NCI-H226 (cell line): ENCODE measurements at regions not wholly inside any gene's neighbourhood (a gene's known extent, or its start where the extent isn't known, plus 50 kb on each side); places are given as distances from the start of the nearest gene placed in this dataset.
A peak's percentile ranks its signal among the peaks of the same experiment; 100 is the strongest.

Experiments
- DNase-seq: peaks from one replicate; pipeline ENCODE4 v3.0.0-alpha.2; 2015

DNA sequence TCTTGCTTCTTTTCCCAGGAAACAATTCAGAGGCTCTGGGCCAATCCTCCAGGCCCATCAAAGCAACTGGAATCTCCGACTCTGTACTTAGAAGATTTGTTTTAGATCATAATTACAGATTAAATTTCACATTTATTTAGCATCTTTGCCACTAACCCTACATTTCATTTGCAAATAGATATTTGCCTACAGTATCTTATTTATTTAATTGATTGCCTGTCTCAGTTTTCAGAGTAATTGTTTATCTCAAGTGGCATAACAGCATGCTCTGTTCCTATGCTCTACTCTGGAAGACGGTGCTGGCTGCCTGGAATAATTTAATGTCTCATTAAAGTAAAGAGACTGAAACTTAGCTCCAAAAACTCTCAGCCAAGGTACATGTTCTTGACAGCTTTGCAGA, 213.4 kb downstream of the HNMT start:
- no peak for DNase-seq

DNA sequence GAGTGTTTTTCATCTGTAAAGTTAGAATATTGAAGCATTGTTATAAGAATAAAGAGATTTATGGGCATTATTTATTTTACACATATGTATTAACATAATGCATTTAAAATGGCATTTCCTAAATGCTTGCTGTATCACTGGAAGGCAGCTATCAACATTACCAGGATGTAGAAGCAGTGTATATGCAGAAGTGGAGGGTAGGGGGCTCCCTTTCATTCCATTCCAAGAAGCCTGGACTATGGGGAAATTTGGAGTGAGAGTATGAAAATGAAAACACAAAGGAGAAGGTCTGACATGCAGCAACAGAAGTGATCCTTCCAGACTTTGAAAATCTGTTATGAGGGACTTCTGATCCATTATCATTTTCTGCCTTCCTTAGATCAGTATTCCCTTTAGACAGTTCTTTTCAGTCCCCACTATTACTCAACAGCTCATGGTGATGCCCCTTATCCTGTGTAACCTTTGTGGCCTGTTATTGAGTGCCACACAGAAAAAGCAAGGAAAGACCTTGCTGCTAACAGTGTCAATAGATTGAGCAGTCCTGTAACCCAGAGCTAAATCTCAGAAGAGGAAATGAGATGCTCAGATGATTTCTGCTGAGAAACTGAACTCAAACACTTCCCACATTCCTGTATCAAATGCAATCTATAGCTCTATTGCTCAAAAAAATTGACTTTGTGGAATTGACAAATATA, 216.6 kb downstream of the HNMT start:
- DNase-seq = no peak

- DNase-seq = no peak
Observed at GRCh38 chr2:138182250-138182936, 218.1 kb downstream of the HNMT start.

DNA sequence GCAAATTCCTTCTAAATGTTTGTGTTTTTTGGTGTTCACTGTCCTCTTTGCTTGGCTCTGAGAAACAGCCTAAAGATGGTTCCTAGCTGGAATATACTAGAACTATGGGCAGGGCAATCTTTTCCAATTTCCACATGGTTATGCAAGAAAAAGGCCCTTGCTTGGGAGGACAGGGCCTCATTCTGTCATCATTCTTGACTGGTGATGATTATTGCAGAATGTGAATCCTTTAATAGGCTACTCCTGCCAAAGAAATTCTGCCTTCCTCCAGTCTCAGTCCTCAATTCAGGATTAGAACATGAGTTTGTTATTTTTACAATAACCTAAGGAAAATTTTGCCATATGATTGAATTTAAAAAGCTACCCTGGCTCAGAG, 218.7 kb downstream of the HNMT start:
- no peak for DNase-seq

- DNase-seq = no peak
Observed at GRCh38 chr2:138183705-138184104, 219.4 kb downstream of the HNMT start.

GRCh38 chr2:138184428-138184827, 220.2 kb downstream of the HNMT start:
- DNase-seq = no peak

- no peak for DNase-seq
Observed at GRCh38 chr2:138185827-138186226, 221.6 kb downstream of the HNMT start.

DNA sequence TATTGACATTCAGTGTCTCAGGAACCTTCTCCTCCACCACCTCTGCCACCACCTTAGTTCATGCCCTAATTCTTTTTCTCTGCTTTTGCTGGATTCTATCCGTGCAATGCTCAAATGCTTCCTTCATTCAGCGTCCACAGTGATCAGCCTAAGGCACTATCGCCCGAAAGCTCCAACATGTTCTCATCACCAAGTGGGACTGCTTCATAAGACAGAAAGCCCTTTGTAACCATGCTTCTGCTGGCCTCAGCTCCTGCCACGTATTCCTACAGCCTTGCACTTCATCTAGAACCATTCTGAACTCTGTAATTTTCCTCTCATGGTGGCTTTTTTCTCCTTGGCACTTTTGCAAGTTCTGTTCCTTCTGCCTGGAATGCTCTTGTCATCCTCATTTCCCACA, 222.9 kb downstream of the HNMT start:
- DNase-seq = no peak

GRCh38 chr2:138190999-138191398, 226.7 kb downstream of the HNMT start:
- DNase-seq = no peak

DNA sequence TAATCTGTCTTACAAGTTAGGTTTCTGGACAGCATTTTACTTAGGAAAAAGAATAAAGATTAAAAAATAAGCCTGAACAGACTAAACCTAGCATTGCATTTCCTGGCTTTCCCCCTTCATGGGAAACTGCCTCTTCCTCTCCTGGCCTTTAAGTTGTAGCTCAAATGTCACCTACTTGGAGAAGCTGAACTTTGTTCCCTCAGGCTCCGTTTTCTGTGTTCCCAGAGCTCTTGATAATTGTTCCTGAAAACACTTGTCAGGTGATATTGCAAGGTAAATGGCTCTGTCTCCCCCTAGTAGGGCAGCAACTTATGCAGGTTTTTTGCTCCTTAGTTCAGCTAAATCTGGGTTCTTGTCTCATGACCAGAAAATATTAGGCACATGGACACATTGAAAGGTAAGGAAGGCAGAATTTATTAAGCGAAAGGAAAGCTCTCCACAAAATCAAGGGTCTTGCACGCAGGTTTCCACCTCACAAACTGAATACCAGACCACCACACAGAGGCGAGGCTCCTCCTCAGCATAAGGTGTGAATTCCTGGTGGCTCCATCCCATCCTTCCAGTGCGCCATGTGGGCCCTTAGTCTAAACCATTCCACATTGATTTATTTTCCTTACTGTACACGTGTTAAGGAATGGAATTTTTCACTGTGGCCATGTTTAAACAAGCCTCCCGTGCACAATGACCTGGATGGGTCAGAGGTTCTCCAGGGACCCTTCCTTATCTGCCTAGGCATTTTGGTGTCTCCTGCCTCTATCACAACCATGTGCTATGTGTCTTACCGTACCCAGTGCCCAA, 229.3 kb downstream of the HNMT start:
- DNase-seq = no peak

DNA sequence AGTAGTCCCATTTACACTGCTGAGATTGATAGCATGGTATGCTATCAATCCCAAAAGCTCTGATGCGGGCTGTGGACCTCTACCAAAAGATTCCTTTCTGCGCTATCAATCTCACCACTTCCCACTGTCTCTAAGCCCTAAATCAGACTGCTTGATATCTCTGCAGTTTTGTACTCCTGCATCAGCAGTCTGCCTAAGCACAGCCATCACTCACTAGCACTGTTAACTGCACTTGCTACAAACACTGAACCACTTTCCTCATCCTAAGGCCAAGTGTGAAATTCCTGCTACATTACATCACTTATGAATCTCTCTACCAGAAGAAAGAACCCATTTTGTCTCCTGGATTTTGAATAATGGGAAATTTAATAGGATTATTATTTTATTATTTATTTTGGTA, 237.0 kb downstream of the HNMT start:
- peak; percentile 81 for DNase-seq

GRCh38 chr2:138202762-138203161, 238.5 kb downstream of the HNMT start:
- no peak for DNase-seq

DNA sequence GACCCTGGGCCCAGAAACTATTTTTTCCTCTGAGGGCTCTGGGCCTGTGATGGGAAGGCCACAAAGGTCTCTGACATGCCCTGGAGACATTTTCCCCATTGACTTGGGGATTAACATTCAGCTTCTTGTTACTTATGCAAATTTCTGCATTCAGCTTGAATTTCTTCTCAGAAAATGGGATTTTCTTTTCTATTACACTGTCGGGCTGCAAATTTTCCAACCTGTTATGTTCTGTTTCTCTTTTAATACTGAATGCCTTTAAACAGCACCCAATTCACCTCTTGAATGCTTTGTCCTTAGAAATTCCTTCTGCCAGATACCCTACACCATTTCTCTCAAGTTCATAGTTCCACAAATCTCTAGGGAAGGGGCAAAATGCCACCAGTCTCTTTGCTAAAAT, 241.0 kb downstream of the HNMT start:
- DNase-seq = no peak

GRCh38 chr2:138207074-138207930, 243.0 kb downstream of the HNMT start:
- peak; percentile 18 for DNase-seq

GRCh38 chr2:138209009-138209408, 244.7 kb downstream of the HNMT start:
- DNase-seq = no peak

DNA sequence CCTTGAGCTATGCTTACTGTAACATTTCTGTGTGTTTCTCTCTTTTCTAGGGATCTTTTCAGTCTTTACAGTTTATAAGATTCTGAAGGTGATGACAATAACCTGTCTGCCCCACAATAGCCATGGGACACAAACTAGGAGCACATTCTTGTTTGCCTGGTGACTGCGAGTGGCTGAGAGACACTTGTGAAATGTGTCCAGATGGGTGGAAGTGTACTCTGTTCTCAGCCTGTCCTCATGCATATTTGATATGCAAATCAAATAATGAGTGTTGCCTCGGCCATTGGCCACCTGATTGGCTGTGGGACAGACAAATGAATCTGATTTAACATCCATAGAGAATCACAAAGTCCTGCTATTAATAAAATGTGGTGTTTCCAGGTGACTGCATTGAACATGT, 246.2 kb downstream of the HNMT start:
- no peak for DNase-seq

DNA sequence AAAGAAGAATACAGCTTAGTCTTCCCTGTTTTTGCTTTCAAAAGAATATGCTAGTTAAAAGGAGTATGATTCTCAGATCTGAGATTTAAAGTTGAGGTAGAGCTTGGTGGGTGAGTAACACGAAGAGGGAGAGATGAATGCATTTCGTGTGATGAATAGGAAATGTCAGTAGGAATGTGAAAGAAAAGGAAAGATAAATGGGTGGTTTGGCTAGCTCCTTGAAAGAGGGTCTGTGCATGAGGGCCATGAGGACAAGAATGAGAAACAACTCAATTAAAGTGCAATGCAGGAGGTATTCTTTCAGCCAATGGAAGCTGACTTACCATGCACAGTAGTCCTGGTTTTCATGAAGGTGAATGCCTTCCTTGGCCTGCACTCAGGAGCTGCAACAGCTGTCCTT, 248.2 kb downstream of the HNMT start:
- no peak for DNase-seq

DNA sequence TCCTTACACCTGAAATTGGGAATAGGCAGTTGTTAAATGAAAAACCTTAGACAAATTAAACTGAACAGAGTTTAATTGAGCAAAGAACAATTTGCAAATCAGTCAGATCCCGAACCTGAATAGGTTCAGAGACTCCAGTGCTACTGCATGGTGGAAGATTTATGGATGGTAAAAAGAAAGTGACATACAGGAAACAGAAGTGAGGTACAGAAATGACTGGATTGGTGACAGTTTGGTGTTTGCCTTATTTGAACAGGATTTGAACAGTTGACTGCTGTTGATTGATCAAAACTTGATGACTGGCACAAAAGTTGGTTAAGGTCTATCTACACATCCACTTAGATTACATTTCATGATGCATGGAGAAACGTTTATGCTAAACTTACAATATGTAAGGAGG, 248.8 kb downstream of the HNMT start:
- DNase-seq = no peak

- no peak for DNase-seq
Observed at GRCh38 chr2:138213624-138214023, 249.4 kb downstream of the HNMT start.

DNA sequence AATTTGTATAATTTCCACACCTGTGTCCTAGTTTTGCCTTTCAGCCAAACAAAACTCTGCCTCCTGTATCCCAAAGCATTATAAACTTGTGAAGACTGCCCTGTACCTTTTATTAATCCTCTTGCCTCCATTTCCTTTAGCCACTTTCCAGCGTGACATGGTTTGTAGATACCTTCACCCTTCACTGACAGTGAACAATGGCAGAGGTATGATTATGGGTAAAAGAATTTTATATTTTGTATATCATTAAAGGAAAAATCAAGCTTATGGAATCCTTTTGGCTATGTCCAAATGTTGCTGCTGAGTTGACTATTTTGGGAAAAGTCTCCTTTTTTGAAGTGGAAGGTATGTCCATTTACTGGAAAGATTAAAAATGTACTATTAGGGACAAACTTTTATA, 251.7 kb downstream of the HNMT start:
- DNase-seq = no peak

- DNase-seq = no peak
Observed at GRCh38 chr2:138217975-138218374, 253.7 kb downstream of the HNMT start.

DNA sequence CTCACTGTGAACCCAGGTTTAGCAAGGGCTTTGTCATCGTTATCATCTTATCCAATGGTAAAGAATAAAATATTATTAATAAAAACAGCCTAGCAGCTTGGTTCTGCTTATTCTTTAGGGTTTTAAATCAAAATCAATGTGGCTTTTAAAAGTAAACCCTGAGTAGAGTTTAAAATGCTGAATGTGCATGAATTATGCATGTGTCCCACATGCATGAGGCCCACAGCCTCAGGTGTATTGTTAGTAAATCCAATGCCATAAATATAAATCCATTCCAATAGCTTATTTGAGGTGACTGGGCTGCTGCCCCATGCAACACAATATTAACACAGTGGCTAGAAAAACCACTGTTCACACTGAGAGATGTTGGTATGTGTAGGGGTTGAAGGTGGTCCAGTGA, 254.1 kb downstream of the HNMT start:
- no peak for DNase-seq

DNA sequence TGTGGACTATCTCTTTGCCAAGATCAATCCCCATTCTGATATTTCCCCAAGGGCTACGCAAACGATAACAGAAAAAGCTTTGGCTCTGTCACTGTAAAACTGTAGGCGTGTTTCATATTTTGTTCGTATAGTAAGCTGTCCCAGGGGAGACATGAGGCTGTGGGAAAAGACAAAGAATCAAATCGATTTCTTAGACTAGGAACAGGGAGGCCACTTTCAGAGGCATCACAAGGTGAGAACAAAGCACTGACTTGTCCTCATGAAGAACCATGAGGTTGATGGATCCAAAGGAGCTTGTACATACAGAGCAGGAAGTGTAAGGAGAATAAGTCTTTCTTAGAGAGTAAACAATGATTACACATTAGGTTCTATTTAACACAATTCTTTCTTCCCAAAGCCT, 255.7 kb downstream of the HNMT start:
- no peak for DNase-seq
